ENCODE measurements at regions not wholly inside any gene's neighbourhood (a gene's known extent, or its start where the extent isn't known, plus 50 kb on each side); places are given as distances from the start of the nearest gene placed in this dataset.

- no peak overlapping the region for H3K27ac ChIP-seq
- no peak for TF ChIP-seq POLR2A (IDR thresholded peaks at IDR 0.05)
- no peak for TF ChIP-seq CTCF (IDR thresholded peaks at IDR 0.05)
- no peaks in the 10 kb centered on the region for H3K4me1 ChIP-seq
- no peaks in the 10 kb centered on the region for H3K27me3 ChIP-seq
- DNase-seq, result no peak
- no peaks in the 10 kb centered on the region for H3K36me3 ChIP-seq
- H3K4me3 ChIP-seq, result no peak overlapping the region
- no peaks in the 10 kb centered on the region for H3K9me3 ChIP-seq
- intact Hi-C loops (cut with DNase I; ENCODE audit: low total_unique reads), result no loop called here
These were observed 205.6 kb upstream of the PROK2 start for GRCh38 chr3:71990545-71990944.

- H3K36me3 ChIP-seq, result no peaks in the 10 kb centered on the region
- no peak overlapping the region for H3K27ac ChIP-seq
- intact Hi-C loops (cut with DNase I; ENCODE audit: low total_unique reads), result no loop called here
- no peak for DNase-seq
- no peaks in the 10 kb centered on the region for H3K4me1 ChIP-seq
- no peaks in the 10 kb centered on the region for H3K9me3 ChIP-seq
- TF ChIP-seq POLR2A (IDR thresholded peaks at IDR 0.05), result no peak
- no peak for TF ChIP-seq CTCF (IDR thresholded peaks at IDR 0.05)
- no peaks in the 10 kb centered on the region for H3K27me3 ChIP-seq
- H3K4me3 ChIP-seq, result no peak overlapping the region
These were observed 204.2 kb upstream of the PROK2 start for GRCh38 chr3:71989165-71989564.

- peak in 1 of 2 donors; percentile 38 for DNase-seq
- no peak for TF ChIP-seq POLR2A (IDR thresholded peaks at IDR 0.05)
- TF ChIP-seq CTCF (IDR thresholded peaks at IDR 0.05), result no peak
- no peaks in the 10 kb centered on the region for H3K4me1 ChIP-seq
- H3K4me3 ChIP-seq, result no peak overlapping the region
- H3K27me3 ChIP-seq, result no peaks in the 10 kb centered on the region
- no peak overlapping the region for H3K27ac ChIP-seq
- no peaks in the 10 kb centered on the region for H3K36me3 ChIP-seq
- intact Hi-C loops (cut with DNase I; ENCODE audit: low total_unique reads), result no loop called here
- H3K9me3 ChIP-seq, result no peaks in the 10 kb centered on the region
These were observed 202.9 kb upstream of the PROK2 start for GRCh38 chr3:71987828-71988227.

- H3K27me3 ChIP-seq, result no peaks in the 10 kb centered on the region
- no peaks in the 10 kb centered on the region for H3K4me1 ChIP-seq
- H3K4me3 ChIP-seq, result no peak overlapping the region
- intact Hi-C loops (cut with DNase I; ENCODE audit: low total_unique reads), result no loop called here
- no peak for DNase-seq
- no peaks in the 10 kb centered on the region for H3K36me3 ChIP-seq
- no peaks in the 10 kb centered on the region for H3K9me3 ChIP-seq
- H3K27ac ChIP-seq, result no peak overlapping the region
- no peak for TF ChIP-seq POLR2A (IDR thresholded peaks at IDR 0.05)
- no peak for TF ChIP-seq CTCF (IDR thresholded peaks at IDR 0.05)
These were observed 202.3 kb upstream of the PROK2 start for GRCh38 chr3:71987089-71987735.

- TF ChIP-seq POLR2A (IDR thresholded peaks at IDR 0.05) (no peak), CTCF (IDR thresholded peaks at IDR 0.05) (no peak)
- no peak for DNase-seq
- no peaks in the 10 kb centered on the region for H3K9me3 ChIP-seq
- no peak overlapping the region for H3K27ac ChIP-seq
- no peaks in the 10 kb centered on the region for H3K4me1 ChIP-seq
- intact Hi-C loops (cut with DNase I; ENCODE audit: low total_unique reads), result no loop called here
- H3K36me3 ChIP-seq, result no peaks in the 10 kb centered on the region
- no peak overlapping the region for H3K4me3 ChIP-seq
- no peaks in the 10 kb centered on the region for H3K27me3 ChIP-seq
These were observed 201.7 kb upstream of the PROK2 start for GRCh38 chr3:71986606-71987005.
